SK-N-SH (cell line): ENCODE measurements at regions not wholly inside any gene's neighbourhood (a gene's known extent, or its start where the extent isn't known, plus 50 kb on each side); places are given as distances from the start of the nearest gene placed in this dataset.
A peak's percentile ranks its signal among the peaks of the same experiment; 100 is the strongest.

Source experiments
- CTCF ChIA-PET: fragments of 300-600, 350-600 bp; formaldehyde crosslinking; extraction: SDS; loops from one replicate; lab custom pipeline; 2021; lab: Yijun Ruan, JAX
- POLR2A ChIA-PET: fragments of 350-600 bp; sonication (Branson Sonifier 250); formaldehyde crosslinking; extraction: SDS; loops from one replicate; lab custom pipeline; 2020; ENCODE audit warnings: antibody characterized with exemption, inconsistent platforms; lab: Yijun Ruan, JAX
- DNase-seq: peaks from one replicate; pipeline ENCODE4 v3.0.0; 2012
- H2AFZ ChIP-seq: fragments of 200-600 bp; sonication (generic); 2 replicates; pipeline ENCODE4 v1.8.1; 2016; ENCODE audit warnings: antibody characterized with exemption, mild to moderate bottlenecking, low read depth
- H3F3A ChIP-seq: fragments of 200-600 bp; sonication (generic); replicated peaks from 2 replicates; pipeline ENCODE3; 2016; ENCODE audit warnings: antibody characterized with exemption, mild to moderate bottlenecking; ENCODE audit not compliant: insufficient read depth
- H3K27ac ChIP-seq, 2 experiments: fragments of 200-500 bp in 1 of 2; fragments of 200-600 bp in 1 of 2; sonication (Bioruptor generic) in 1 of 2; sonication (generic), shearing (Covaris generic) in 1 of 2; 2 replicates each; pipeline versions ENCODE4 v1.5.1 to v1.6.1; 2014 to 2016; ENCODE audit warnings: low read depth in 2 of 2, inconsistent platforms in 1 of 2, low read length in 1 of 2, mild to moderate bottlenecking in 1 of 2, mixed read lengths in 1 of 2
- H3K27me3 ChIP-seq: fragments of 200-600 bp; sonication (generic), shearing (Covaris generic); 2 replicates; pipeline ENCODE4 v1.6.1; 2016; ENCODE audit warnings: mixed run types; ENCODE audit not compliant: insufficient read depth
- H3K36me3 ChIP-seq, 2 experiments: fragments of 200-500 bp in 1 of 2; fragments of 200-600 bp in 1 of 2; sonication (Bioruptor generic) in 1 of 2; sonication (generic) in 1 of 2; replicated peaks in 1 of 2; 2 replicates each; pipeline versions ENCODE3 to v1.5.1; 2014 to 2016; ENCODE audit warnings: low read length in 1 of 2, mild to moderate bottlenecking in 1 of 2; ENCODE audit not compliant: insufficient read depth in 2 of 2, control insufficient read depth in 1 of 2
- H3K4me1 ChIP-seq, 2 experiments: fragments of 200-500 bp in 1 of 2; fragments of 200-600 bp in 1 of 2; sonication (Bioruptor generic) in 1 of 2; sonication (generic), shearing (Covaris generic) in 1 of 2; 2 replicates each; pipeline versions ENCODE4 v1.5.1 to v1.6.1; 2014 to 2016; ENCODE audit warnings: low read depth in 1 of 2, low read length in 1 of 2, mixed run types in 1 of 2; ENCODE audit not compliant: insufficient read depth in 2 of 2, control insufficient read depth in 1 of 2
- H3K4me2 ChIP-seq: fragments of 200-600 bp; sonication (generic), shearing (Covaris generic); 2 replicates; pipeline ENCODE4 v1.6.1; 2017; ENCODE audit warnings: mixed run types
- H3K4me3 ChIP-seq, 2 experiments: fragments of 200-500 bp in 1 of 2; fragments of 200-600 bp in 1 of 2; sonication (Bioruptor generic) in 1 of 2; sonication (generic), shearing (Covaris generic) in 1 of 2; 2 replicates each; pipeline versions ENCODE4 v1.5.1 to v1.8.1; 2014 to 2016; ENCODE audit warnings: low read depth in 2 of 2, inconsistent platforms in 1 of 2, low read length in 1 of 2, mild to moderate bottlenecking in 1 of 2, mixed read lengths in 1 of 2, moderate library complexity in 1 of 2
- H3K79me2 ChIP-seq: fragments of 200-600 bp; sonication (generic); 2 replicates; pipeline ENCODE4 v1.8.1; 2017; ENCODE audit warnings: mild to moderate bottlenecking; ENCODE audit not compliant: insufficient read depth
- H3K9ac ChIP-seq: fragments of 200-600 bp; sonication (generic); 2 replicates; pipeline ENCODE4 v1.6.1; 2017; ENCODE audit warnings: mixed run types
- H3K9me2 ChIP-seq: fragments of 200-600 bp; sonication (generic); 2 replicates; pipeline ENCODE4 v1.6.1; 2017; ENCODE audit warnings: mixed run types
- H3K9me3 ChIP-seq: fragments of 200-600 bp; sonication (generic); 2 replicates; pipeline ENCODE4 v1.6.1; 2017; ENCODE audit warnings: mixed run types, mild to moderate bottlenecking, moderate library complexity
- H4K20me1 ChIP-seq: fragments of 200-600 bp; sonication (generic); 2 replicates; pipeline ENCODE4 v1.6.1; 2017; ENCODE audit warnings: mild to moderate bottlenecking, mixed run types; ENCODE audit not compliant: insufficient read depth
- ELF1 ChIP-seq: IDR thresholded peaks from 2 replicates; pipeline ENCODE4 v1.4.0; 2012
- FOSL2 ChIP-seq: IDR thresholded peaks from 2 replicates; pipeline ENCODE4 v1.4.0; 2012; ENCODE audit warnings: low read depth, mild to moderate bottlenecking, moderate library complexity, borderline replicate concordance
- FOXJ3 ChIP-seq: sonication (generic); formaldehyde crosslinking; IDR thresholded peaks from 2 replicates; pipeline ENCODE4 v1.5.1; 2020; ENCODE audit warnings: mild to moderate bottlenecking, missing genetic modification reagents
- FOXM1 ChIP-seq: IDR thresholded peaks from 2 replicates; pipeline ENCODE4 v1.4.0; 2012; ENCODE audit warnings: low read depth, mild to moderate bottlenecking
- MEF2A ChIP-seq: IDR thresholded peaks from 2 replicates; pipeline ENCODE4 v1.4.0; 2012; ENCODE audit warnings: low read depth, borderline replicate concordance
- NFIC ChIP-seq: IDR thresholded peaks from 2 replicates; pipeline ENCODE4 v1.4.0; 2012; ENCODE audit warnings: borderline replicate concordance
- RXRA ChIP-seq: IDR thresholded peaks from 2 replicates; pipeline ENCODE4 v1.4.0; 2012; ENCODE audit warnings: low read depth, mild to moderate bottlenecking, borderline replicate concordance
- SIN3A ChIP-seq: IDR thresholded peaks from 2 replicates; pipeline ENCODE4 v1.6.1; 2012; ENCODE audit warnings: low read depth, mild to moderate bottlenecking, low read length, moderate library complexity, borderline replicate concordance
- TCF12 ChIP-seq: IDR thresholded peaks from 2 replicates; pipeline ENCODE4 v1.4.0; 2012
- TEAD4 ChIP-seq: IDR thresholded peaks from 2 replicates; pipeline ENCODE4 v1.4.0; 2012; ENCODE audit warnings: mild to moderate bottlenecking, borderline replicate concordance; ENCODE audit not compliant: insufficient read depth
- YY1 ChIP-seq: IDR thresholded peaks from 2 replicates; pipeline ENCODE4 v1.4.0; 2012; ENCODE audit warnings: low read depth, mild to moderate bottlenecking
- WGBS: methylation state at CpG from one replicate; pipeline ENCODE4 v1.1.6; 2017; ENCODE audit warnings: low lambda C conversion rate; 5-methylcytosine and 5-hydroxymethylcytosine counted together
- TF ChIP-seq, protein P1 (sequence below): IDR thresholded peaks from 2 replicates; pipeline ENCODE4; 2012
- TF ChIP-seq, protein P2 (sequence below): fragments of 150-350 bp; IDR thresholded peaks from 2 replicates; pipeline ENCODE4 v1.6.1; 2017; ENCODE audit warnings: antibody characterized with exemption, low read length, low read depth, borderline replicate concordance
- TF ChIP-seq, protein P3 (sequence below): fragments of 150-350 bp; IDR thresholded peaks from 2 replicates; pipeline ENCODE4 v1.6.1; 2016; ENCODE audit warnings: mild to moderate bottlenecking, low read depth, low read length
- TF ChIP-seq, protein P4 (sequence below): IDR thresholded peaks from 2 replicates; pipeline ENCODE4 v1.4.0; 2012; ENCODE audit warnings: low read depth, borderline replicate concordance
- TF ChIP-seq, protein P5 (sequence below): IDR thresholded peaks from 2 replicates; pipeline ENCODE4 v1.6.1; 2012; ENCODE audit warnings: mild to moderate bottlenecking, low read depth, low read length, moderate library complexity

DNA sequence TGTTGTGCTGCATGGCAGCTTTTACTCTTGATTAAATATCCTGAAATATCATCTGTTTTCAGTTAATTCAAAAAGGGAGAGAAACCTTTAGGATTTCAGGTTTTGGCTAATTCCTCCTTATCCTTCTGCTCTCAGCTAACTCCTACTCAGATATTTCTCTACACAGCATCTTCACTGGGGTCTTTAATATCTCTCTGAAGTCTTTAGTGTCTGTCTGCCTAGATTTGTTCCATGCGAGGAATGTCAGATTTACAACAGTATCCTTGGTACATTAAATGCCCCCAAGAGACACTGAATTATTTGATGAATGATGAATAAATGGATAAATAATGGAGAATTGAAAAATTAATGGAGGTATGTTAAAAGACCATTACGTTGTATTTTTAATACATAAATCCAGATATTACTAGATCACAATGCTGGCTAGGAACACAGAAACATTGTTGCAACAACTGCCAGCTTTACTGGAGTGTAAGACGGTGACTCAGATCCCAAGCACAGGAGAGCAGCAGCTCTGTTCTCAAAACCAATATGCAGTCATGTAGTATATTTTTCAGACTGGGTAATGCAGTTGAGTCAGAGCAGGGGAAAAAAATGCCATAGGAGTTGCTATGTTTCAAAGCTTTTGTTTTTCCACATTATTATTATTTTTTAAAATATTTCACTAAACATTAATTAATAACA is 388.0 kb upstream of the SYT4 start (continued):
- TF ChIP-seq TCF12 (peak; percentile 68), FOXJ3 (CRISPR knock-in tag) (no peak), ELF1 (no peak), MEF2A (peak; percentile 62; the same call in 1 of the 2 replicates), TEAD4 (no peak)
- TF ChIP-seq, protein P1, sequence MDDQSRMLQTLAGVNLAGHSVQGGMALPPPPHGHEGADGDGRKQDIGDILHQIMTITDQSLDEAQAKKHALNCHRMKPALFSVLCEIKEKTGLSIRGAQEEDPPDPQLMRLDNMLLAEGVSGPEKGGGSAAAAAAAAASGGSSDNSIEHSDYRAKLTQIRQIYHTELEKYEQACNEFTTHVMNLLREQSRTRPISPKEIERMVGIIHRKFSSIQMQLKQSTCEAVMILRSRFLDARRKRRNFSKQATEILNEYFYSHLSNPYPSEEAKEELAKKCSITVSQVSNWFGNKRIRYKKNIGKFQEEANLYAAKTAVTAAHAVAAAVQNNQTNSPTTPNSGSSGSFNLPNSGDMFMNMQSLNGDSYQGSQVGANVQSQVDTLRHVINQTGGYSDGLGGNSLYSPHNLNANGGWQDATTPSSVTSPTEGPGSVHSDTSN: peak; percentile 33; the same call in 1 of the 2 replicates

DNA sequence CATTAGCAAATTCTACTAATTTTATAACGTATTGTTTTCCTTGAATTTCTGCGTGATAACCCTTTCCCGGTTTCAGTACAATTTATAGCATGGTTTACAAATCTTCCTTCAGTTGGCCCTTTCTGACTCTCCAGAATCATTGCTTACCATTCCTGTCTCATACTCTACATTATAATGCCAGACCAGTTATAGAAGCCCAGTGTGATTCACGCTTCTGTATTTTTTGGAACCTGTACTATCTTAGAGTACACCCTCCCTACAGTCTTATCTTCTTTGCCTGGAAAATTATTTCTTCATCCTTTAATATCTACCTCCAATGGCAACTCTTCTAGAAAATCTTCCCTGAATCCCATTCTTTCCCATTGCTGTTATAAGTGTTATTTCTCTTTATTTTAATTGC is 391.6 kb upstream of the SYT4 start:
- TF ChIP-seq, protein P2, sequence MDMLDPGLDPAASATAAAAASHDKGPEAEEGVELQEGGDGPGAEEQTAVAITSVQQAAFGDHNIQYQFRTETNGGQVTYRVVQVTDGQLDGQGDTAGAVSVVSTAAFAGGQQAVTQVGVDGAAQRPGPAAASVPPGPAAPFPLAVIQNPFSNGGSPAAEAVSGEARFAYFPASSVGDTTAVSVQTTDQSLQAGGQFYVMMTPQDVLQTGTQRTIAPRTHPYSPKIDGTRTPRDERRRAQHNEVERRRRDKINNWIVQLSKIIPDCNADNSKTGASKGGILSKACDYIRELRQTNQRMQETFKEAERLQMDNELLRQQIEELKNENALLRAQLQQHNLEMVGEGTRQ: no peak
- TF ChIP-seq TEAD4: no peak
- no peak for TF ChIP-seq RXRA
- TF ChIP-seq YY1: no peak
- TF ChIP-seq, protein P3, sequence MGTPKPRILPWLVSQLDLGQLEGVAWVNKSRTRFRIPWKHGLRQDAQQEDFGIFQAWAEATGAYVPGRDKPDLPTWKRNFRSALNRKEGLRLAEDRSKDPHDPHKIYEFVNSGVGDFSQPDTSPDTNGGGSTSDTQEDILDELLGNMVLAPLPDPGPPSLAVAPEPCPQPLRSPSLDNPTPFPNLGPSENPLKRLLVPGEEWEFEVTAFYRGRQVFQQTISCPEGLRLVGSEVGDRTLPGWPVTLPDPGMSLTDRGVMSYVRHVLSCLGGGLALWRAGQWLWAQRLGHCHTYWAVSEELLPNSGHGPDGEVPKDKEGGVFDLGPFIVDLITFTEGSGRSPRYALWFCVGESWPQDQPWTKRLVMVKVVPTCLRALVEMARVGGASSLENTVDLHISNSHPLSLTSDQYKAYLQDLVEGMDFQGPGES: no peak
- TF ChIP-seq NFIC: no peak
- TF ChIP-seq, protein P1: no peak
- no peak for TF ChIP-seq FOXM1
- no peak for TF ChIP-seq FOSL2
- TF ChIP-seq SIN3A: no peak
- TF ChIP-seq, protein P4, sequence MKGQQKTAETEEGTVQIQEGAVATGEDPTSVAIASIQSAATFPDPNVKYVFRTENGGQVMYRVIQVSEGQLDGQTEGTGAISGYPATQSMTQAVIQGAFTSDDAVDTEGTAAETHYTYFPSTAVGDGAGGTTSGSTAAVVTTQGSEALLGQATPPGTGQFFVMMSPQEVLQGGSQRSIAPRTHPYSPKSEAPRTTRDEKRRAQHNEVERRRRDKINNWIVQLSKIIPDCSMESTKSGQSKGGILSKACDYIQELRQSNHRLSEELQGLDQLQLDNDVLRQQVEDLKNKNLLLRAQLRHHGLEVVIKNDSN: no peak
- TF ChIP-seq, protein P5, sequence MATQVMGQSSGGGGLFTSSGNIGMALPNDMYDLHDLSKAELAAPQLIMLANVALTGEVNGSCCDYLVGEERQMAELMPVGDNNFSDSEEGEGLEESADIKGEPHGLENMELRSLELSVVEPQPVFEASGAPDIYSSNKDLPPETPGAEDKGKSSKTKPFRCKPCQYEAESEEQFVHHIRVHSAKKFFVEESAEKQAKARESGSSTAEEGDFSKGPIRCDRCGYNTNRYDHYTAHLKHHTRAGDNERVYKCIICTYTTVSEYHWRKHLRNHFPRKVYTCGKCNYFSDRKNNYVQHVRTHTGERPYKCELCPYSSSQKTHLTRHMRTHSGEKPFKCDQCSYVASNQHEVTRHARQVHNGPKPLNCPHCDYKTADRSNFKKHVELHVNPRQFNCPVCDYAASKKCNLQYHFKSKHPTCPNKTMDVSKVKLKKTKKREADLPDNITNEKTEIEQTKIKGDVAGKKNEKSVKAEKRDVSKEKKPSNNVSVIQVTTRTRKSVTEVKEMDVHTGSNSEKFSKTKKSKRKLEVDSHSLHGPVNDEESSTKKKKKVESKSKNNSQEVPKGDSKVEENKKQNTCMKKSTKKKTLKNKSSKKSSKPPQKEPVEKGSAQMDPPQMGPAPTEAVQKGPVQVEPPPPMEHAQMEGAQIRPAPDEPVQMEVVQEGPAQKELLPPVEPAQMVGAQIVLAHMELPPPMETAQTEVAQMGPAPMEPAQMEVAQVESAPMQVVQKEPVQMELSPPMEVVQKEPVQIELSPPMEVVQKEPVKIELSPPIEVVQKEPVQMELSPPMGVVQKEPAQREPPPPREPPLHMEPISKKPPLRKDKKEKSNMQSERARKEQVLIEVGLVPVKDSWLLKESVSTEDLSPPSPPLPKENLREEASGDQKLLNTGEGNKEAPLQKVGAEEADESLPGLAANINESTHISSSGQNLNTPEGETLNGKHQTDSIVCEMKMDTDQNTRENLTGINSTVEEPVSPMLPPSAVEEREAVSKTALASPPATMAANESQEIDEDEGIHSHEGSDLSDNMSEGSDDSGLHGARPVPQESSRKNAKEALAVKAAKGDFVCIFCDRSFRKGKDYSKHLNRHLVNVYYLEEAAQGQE: no peak
- no peak for TF ChIP-seq TCF12
- WGBS: 88% methylated on average over 4 of the region's 4 CpGs
- H3K4me3 ChIP-seq: no peak overlapping the region

More for the DNA sequence above, 391.6 kb upstream of the SYT4 start:
- POLR2A ChIA-PET: no interaction called here
- H3K9me3 ChIP-seq: no peaks in the 10 kb centered on the region
- H3K4me1 ChIP-seq: peaks cover 0 to 12% of the 10 kb centered on the region in 2 experiments; a peak in 3 of 4 replicates
- no peaks in the 10 kb centered on the region for H4K20me1 ChIP-seq
- no peak overlapping the region for H3K4me2 ChIP-seq
- H3K36me3 ChIP-seq: no peaks in the 10 kb centered on the region
- CTCF ChIA-PET: no interaction called here
- no peak overlapping the region for H3K9ac ChIP-seq
- H2AFZ ChIP-seq: no peak overlapping the region
- no peaks in the 10 kb centered on the region for H3K79me2 ChIP-seq
- H3K27me3 ChIP-seq: no peaks in the 10 kb centered on the region
- H3K27ac ChIP-seq: no peak overlapping the region
- H3K9me2 ChIP-seq: no peaks in the 10 kb centered on the region
- H3F3A ChIP-seq: peaks cover 13% of the 10 kb centered on the region
- no peak for DNase-seq
